HEK293 (cell line): ENCODE measurements at regions not wholly inside any gene's neighbourhood (a gene's known extent, or its start where the extent isn't known, plus 50 kb on each side); places are given as distances from the start of the nearest gene placed in this dataset.

ENCODE experiments used
- CTCF ChIA-PET: fragments of 350-600 bp; formaldehyde crosslinking; extraction: SDS; loops from one replicate; lab custom pipeline; 2021; ENCODE audit warnings: antibody characterized with exemption; lab: Yijun Ruan, JAX
- POLR2A ChIA-PET: fragments of 300-600 bp; formaldehyde crosslinking; extraction: SDS; loops from one replicate; lab custom pipeline; 2020; ENCODE audit warnings: antibody characterized with exemption, inconsistent platforms; lab: Yijun Ruan, JAX
- H3K27ac ChIP-seq: fragments of 200-500 bp; sonication (Bioruptor generic); 2 replicates; pipeline ENCODE4 v1.5.1; 2014; ENCODE audit warnings: low read depth, low read length, control low read depth, inconsistent platforms; ENCODE audit errors: extremely low read depth
- H3K36me3 ChIP-seq, 2 experiments: fragments of 200-500 bp in 1 of 2; sonication (Bioruptor generic) in 1 of 2; 1 replicate in 1 of 2; 2 replicates in 1 of 2; pipeline ENCODE4 v1.5.1; 2014 to 2017; ENCODE audit warnings: inconsistent platforms in 2 of 2, low read length in 2 of 2; ENCODE audit not compliant: control insufficient read depth in 2 of 2, insufficient read depth in 1 of 2
- H3K4me1 ChIP-seq: fragments of 200-500 bp; sonication (Bioruptor generic); 2 replicates; pipeline ENCODE4 v1.5.1; 2014; ENCODE audit warnings: mild to moderate bottlenecking, low read length, inconsistent platforms; ENCODE audit not compliant: control insufficient read depth, insufficient read depth
- H3K4me3 ChIP-seq: 2 replicates; pipeline ENCODE4 v1.5.1; 2011; ENCODE audit warnings: low read depth, mild to moderate bottlenecking, control low read depth, low read length, moderate library complexity
- H3K9me3 ChIP-seq: fragments of 200-500 bp; sonication (Bioruptor generic); 2 replicates; pipeline ENCODE4 v1.5.1; 2014; ENCODE audit warnings: low read depth, low read length, inconsistent platforms; ENCODE audit not compliant: control insufficient read depth, insufficient read depth
- AEBP2 ChIP-seq: fragments of 450-650 bp; formaldehyde crosslinking; IDR thresholded peaks from 2 replicates; pipeline ENCODE4 v1.5.1; 2016; ENCODE audit warnings: missing biosample characterization, missing genetic modification characterization, borderline replicate concordance
- MEIS1 ChIP-seq: sonication (generic); formaldehyde crosslinking; IDR thresholded peaks from 2 replicates; pipeline ENCODE4 v1.8.1; 2022; ENCODE audit warnings: missing genetic modification reagents, mild to moderate bottlenecking, borderline replicate concordance
- MYNN ChIP-seq: fragments of 450-650 bp; formaldehyde crosslinking; IDR thresholded peaks from 2 replicates; pipeline ENCODE4 v1.5.1; 2016; ENCODE audit warnings: missing biosample characterization, missing genetic modification characterization, borderline replicate concordance
- SP2 ChIP-seq: fragments of 450-650 bp; formaldehyde crosslinking; IDR thresholded peaks from 2 replicates; pipeline ENCODE4 v1.5.1; 2016; ENCODE audit warnings: missing biosample characterization, missing genetic modification characterization
- ZNF10 ChIP-seq: fragments of 450-650 bp; formaldehyde crosslinking; IDR thresholded peaks from 2 replicates; pipeline ENCODE4 v1.5.1; 2017; ENCODE audit warnings: missing biosample characterization, missing genetic modification characterization
- ZNF202 ChIP-seq: fragments of 450-650 bp; formaldehyde crosslinking; IDR thresholded peaks from 2 replicates; pipeline ENCODE4 v1.5.1; 2016; ENCODE audit warnings: missing biosample characterization, missing genetic modification characterization, borderline replicate concordance
- ZNF280D ChIP-seq: fragments of 450-650 bp; formaldehyde crosslinking; IDR thresholded peaks from 2 replicates; pipeline ENCODE4 v1.5.1; 2016; ENCODE audit warnings: missing biosample characterization, missing genetic modification characterization
- ZNF302 ChIP-seq: fragments of 450-650 bp; formaldehyde crosslinking; IDR thresholded peaks from 2 replicates; pipeline ENCODE4 v1.5.1; 2016; ENCODE audit warnings: missing biosample characterization, missing genetic modification characterization, low read depth
- ZNF398 ChIP-seq: fragments of 450-650 bp; formaldehyde crosslinking; IDR thresholded peaks from 2 replicates; pipeline ENCODE4 v1.5.1; 2017; ENCODE audit warnings: missing biosample characterization, missing genetic modification characterization
- ZNF416 ChIP-seq: fragments of 450-650 bp; formaldehyde crosslinking; IDR thresholded peaks from 2 replicates; pipeline ENCODE4 v1.5.1; 2016; ENCODE audit warnings: missing biosample characterization, missing genetic modification characterization
- ZNF626 ChIP-seq: fragments of 450-650 bp; sonication (Bioruptor Pico); formaldehyde crosslinking; IDR thresholded peaks from 2 replicates; pipeline ENCODE4 v1.5.1; 2018; ENCODE audit warnings: missing biosample characterization, missing genetic modification characterization, inconsistent platforms
- ZNF645 ChIP-seq: fragments of 450-650 bp; formaldehyde crosslinking; IDR thresholded peaks from 2 replicates; pipeline ENCODE4; 2016; ENCODE audit warnings: missing biosample characterization, missing genetic modification characterization
- ZNF654 ChIP-seq: fragments of 450-650 bp; formaldehyde crosslinking; IDR thresholded peaks from 2 replicates; pipeline ENCODE4 v1.5.1; 2016; ENCODE audit warnings: low read depth, missing biosample characterization, missing genetic modification characterization

- no peak for TF ChIP-seq ZNF280D (tag by site-specific recombination)
- TF ChIP-seq MEIS1 = no peak
- TF ChIP-seq ZNF398 (tag by site-specific recombination) = no peak
- TF ChIP-seq ZNF10 (tag by site-specific recombination) = no peak
- no peak for TF ChIP-seq ZNF202 (tag by site-specific recombination)
- TF ChIP-seq SP2 (tag by site-specific recombination) = no peak
- no peak for TF ChIP-seq ZNF645 (tag by site-specific recombination)
These were observed 239.8 kb upstream of the AGTR1 start (continued) for GRCh38 chr3:148457886-148458285.

GRCh38 chr3:148459931-148460513, 237.7 kb upstream of the AGTR1 start:
- ChIA-PET CTCF (interaction anchor here (0.6 to 1.4 kb wide), 2 partner anchors 80 to 259 kb away, joined by 5 to 7 read pairs; no protein-coding TSS in a partner anchor), POLR2A (no interaction called here)
- H3K36me3 ChIP-seq = no peaks in the 10 kb centered on the region

GRCh38 chr3:148460686-148461085, 237.0 kb upstream of the AGTR1 start:
- Histone ChIP-seq H3K36me3 (no peaks in the 10 kb centered on the region), H3K4me1 (no peaks in the 10 kb centered on the region), H3K27ac (no peak overlapping the region), H3K9me3 (no peaks in the 10 kb centered on the region), H3K4me3 (no peak overlapping the region)
- ChIA-PET POLR2A (no interaction called here), CTCF (interaction anchor here (1.4 kb wide), 1 partner anchor 80 kb away, joined by 7 read pairs; no protein-coding TSS in a partner anchor)
- TF ChIP-seq ZNF302 (tag by site-specific recombination) (no peak), AEBP2 (tag by site-specific recombination) (no peak), ZNF416 (tag by site-specific recombination) (no peak), MYNN (tag by site-specific recombination) (no peak)

More at GRCh38 chr3:148459931-148460513, 237.7 kb upstream of the AGTR1 start:
- Histone ChIP-seq H3K4me1 (no peaks in the 10 kb centered on the region), H3K27ac (no peak overlapping the region), H3K9me3 (no peaks in the 10 kb centered on the region), H3K4me3 (no peak overlapping the region)
- TF ChIP-seq ZNF654 (peak; percentile 18), ZNF626 (tag by site-specific recombination) (no peak)
